ENCODE measurements at regions not wholly inside any gene's neighbourhood (a gene's known extent, or its start where the extent isn't known, plus 50 kb on each side); places are given as distances from the start of the nearest gene placed in this dataset.

DNA sequence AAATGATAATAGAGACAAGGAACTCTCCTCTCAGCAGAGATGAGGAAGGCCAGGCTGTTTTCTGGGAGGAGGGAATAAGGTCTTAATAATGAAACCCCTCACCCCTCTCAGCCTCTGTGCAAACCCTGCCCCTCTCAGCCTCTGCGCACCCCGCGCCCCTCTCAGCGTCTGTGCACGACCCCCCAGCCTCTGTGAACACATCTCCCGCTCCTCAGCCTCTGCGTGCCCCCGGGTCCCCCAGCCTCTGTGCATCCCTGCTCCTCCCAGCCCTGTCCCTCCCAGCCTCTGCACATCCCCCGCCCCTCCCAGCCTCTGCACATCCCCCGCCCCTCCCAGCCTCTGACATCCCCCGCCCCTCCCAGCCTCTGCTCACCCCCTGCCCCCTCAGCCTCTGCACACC lies 837.8 kb downstream of the TBC1D22A start:
- TF ChIP-seq, protein P1, sequence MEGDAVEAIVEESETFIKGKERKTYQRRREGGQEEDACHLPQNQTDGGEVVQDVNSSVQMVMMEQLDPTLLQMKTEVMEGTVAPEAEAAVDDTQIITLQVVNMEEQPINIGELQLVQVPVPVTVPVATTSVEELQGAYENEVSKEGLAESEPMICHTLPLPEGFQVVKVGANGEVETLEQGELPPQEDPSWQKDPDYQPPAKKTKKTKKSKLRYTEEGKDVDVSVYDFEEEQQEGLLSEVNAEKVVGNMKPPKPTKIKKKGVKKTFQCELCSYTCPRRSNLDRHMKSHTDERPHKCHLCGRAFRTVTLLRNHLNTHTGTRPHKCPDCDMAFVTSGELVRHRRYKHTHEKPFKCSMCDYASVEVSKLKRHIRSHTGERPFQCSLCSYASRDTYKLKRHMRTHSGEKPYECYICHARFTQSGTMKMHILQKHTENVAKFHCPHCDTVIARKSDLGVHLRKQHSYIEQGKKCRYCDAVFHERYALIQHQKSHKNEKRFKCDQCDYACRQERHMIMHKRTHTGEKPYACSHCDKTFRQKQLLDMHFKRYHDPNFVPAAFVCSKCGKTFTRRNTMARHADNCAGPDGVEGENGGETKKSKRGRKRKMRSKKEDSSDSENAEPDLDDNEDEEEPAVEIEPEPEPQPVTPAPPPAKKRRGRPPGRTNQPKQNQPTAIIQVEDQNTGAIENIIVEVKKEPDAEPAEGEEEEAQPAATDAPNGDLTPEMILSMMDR (IDR thresholded peaks at IDR 0.05) = no peak
- no peak for TF ChIP-seq POLR2A (IDR thresholded peaks at IDR 0.05)

Measured in esophagus squamous epithelium (tissue), 4 donors.